ENCODE measurements at regions not wholly inside any gene's neighbourhood (a gene's known extent, or its start where the extent isn't known, plus 50 kb on each side); places are given as distances from the start of the nearest gene placed in this dataset.
"Not testable (repeated sequence)": the region's sequence is repeated elsewhere in the genome, so short reads cannot be mapped to it uniquely, and the experiment has no call there.

DNA sequence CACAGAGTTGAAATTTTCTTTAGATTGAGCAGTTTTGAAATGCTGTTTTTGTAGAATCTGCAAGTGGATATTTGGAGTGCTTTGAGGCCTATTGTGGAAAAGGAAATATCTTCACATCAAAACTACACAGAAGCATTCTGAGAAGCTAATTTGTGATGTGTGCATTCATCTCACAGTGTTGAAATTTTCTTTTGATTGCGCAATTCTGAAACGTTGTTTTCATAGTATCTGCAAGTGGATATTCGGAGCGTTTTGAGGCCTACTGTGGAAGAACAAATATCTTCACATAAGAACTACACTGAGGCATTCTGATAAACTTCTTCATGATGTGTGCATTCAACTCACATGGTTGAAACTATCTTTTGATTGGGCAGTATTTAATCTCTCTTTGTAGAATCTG, 3143.4 kb upstream of the OR11H1 start:
- not testable (repeated sequence) for H3K27me3 ChIP-seq, H3K4me1 ChIP-seq, H3K4me2 ChIP-seq, H3K27ac ChIP-seq, H3K9ac ChIP-seq, H3K4me3 ChIP-seq, H4K20me1 ChIP-seq, H3K36me3 ChIP-seq
- TF ChIP-seq Cebpa-rat (IDR thresholded peaks at IDR 0.05) = peak; percentile 96; the same call in 1 of the 2 replicates
- H3K9me3 ChIP-seq = peaks cover 34% of the 10 kb centered on the region

DNA sequence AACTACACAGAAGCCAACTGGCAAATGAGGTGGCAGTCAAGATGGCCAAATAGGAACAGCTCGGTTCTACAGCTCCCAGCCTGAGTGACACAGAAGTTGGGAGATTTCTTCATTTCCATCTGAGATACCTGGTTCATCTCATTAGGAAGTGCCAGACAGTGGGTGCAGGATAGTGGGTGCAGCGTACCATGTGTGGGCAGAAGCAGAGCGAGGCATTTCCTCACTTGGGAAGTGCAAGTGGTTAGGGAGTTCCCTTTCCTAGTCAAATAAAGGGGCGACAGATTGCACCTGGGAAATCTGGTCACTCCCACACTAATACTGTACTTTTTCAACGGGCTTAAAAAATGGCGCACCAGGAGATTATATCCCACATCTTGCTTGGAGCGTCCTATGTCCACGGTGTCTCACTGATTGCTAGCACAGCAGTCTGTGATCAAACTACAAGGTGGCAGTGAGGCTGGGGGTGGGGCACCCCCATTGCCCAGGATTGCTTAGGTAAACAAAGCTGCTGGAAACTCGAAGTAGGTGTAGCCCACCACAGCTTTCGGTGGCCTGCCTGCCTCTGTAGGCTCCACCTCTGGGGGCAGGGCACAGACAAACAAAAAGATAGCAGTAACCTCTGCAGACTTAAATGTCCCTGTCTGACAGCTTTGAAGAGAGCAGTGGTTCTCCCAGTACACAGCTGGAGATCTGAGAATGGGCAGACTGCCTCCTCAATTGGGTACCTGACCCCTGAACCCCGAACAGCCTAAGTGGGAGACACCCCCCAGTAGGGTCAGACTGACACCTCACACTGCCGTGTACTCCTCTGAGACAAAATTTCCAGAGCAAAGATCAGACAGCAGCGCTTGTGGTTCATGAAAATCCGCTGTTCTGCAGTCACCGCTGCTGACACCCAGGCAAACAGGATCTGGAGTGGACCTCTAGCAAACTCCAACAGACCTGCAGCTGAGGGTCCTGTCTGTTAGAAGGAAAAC, 3138.9 kb upstream of the OR11H1 start:
- H3K27ac ChIP-seq, H3K27me3 ChIP-seq, H3K4me2 ChIP-seq, H3K36me3 ChIP-seq, H3K4me1 ChIP-seq, H4K20me1 ChIP-seq, H3K9ac ChIP-seq, H3K4me3 ChIP-seq: not testable (repeated sequence)
- H3K9me3 ChIP-seq = peaks cover 32% of the 10 kb centered on the region

DNA sequence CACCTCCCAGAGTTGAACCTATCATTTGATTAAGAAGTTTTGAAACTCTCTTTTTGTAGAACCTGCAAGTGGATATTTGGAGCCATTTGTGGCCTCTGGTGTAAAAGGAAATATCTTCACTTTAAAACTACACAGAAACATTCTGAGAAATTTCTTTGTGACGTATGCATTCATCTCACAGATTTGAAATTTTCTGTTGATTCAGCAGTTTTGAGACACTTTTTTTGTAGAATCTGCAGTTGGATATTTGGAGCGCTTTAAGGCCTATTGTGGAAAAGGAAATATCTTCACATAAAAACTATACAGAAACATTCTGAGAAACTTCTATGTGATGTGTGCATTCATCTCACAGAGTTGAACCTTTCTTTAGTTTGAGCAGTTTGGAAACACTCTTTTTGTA, 3130.7 kb upstream of the OR11H1 start:
- H3K4me3 ChIP-seq, H3K9ac ChIP-seq, H3K27ac ChIP-seq, H3K4me2 ChIP-seq, H3K4me1 ChIP-seq, H3K9me3 ChIP-seq, H3K36me3 ChIP-seq, H4K20me1 ChIP-seq, H3K27me3 ChIP-seq: not testable (repeated sequence)

DNA sequence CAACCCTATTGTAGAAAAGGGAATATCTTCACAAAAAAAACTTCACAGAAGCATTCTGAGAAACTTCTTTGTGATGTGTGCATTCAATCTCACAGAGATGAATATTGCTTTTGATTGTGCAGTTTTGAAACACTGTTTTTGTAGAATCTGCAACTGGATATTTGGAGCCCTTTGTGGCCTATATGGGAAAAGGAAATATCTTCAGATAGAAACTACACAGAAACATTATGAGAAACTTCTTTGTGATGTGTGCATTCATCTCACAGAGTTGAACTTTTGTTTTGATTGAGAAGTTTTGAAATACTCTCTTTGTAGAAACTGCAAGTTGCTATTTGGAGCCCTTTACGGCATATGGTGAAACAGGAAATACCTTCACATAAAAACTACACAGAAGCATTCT, 3126.1 kb upstream of the OR11H1 start:
- not testable (repeated sequence) for H3K9me3 ChIP-seq, H3K9ac ChIP-seq, H4K20me1 ChIP-seq, H3K27me3 ChIP-seq, H3K36me3 ChIP-seq, H3K4me2 ChIP-seq, H3K4me1 ChIP-seq, H3K27ac ChIP-seq, H3K4me3 ChIP-seq

DNA sequence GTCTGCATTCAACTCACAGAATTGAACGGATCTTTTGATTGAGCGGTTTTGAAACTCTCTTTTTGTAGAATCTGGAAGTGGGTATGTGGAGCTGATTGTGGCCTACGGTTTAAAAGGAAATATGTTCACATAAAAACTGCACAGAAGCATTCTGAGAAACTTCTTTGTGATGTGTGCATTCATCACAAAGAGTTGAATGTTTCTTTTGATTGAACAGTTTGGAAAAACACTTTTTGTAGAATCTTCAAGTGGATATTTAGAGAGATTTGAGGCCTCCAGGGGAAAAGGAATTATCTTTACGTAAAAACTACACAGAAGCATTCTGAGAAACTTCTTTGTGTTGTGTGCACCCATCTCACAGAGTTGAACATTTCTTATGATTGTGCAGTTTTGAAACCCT, 3125.5 kb upstream of the OR11H1 start:
- H3K4me1 ChIP-seq, H3K36me3 ChIP-seq, H3K9me3 ChIP-seq: not testable (repeated sequence)

DNA sequence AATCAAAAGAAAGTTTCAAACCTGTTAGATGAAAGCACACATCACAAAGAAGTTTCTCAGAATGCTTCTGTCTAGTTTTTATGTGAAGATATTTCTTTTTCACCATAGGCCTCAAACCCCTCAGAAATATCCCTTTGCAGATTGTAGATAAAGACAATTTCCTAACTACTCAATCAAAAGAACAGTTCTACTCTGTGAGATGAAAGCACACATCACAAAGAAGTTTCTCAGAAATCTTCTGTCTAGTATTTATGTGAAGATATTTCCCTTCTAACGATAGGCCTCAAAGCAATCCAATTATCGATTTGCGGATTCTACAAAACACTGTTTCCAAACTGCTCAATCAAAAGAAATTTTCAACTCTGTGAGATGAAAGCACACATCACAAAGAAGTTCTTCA, 3092.1 kb upstream of the OR11H1 start:
- H3K4me1 ChIP-seq, H3K27me3 ChIP-seq, H3K27ac ChIP-seq, H3K36me3 ChIP-seq, H3K9ac ChIP-seq, H4K20me1 ChIP-seq, H3K4me2 ChIP-seq, H3K4me3 ChIP-seq: not testable (repeated sequence)
- H3K9me3 ChIP-seq = peaks cover 40% of the 10 kb centered on the region

More for the DNA sequence above, 3125.5 kb upstream of the OR11H1 start:
- not testable (repeated sequence) for H4K20me1 ChIP-seq, H3K27ac ChIP-seq, H3K9ac ChIP-seq, H3K4me2 ChIP-seq, H3K27me3 ChIP-seq, H3K4me3 ChIP-seq
